Right renal cortex interstitium (tissue), 3 donors: ENCODE measurements at regions not wholly inside any gene's neighbourhood (a gene's known extent, or its start where the extent isn't known, plus 50 kb on each side); places are given as distances from the start of the nearest gene placed in this dataset.
A peak's percentile ranks its signal among the peaks of the same experiment; 100 is the strongest.

ENCODE experiments used
- DNase-seq, 3 donors: peaks; one replicate each; pipeline ENCODE4 v3.0.0-alpha.2; 2013; ENCODE audit warnings: low read depth in 3 of 3, low spot score in 2 of 3

GRCh38 chr22:22743128-22743760 lies 98.8 kb downstream of the GGTLC2 start:
- DNase-seq = no peak

GRCh38 chr22:22744412-22745224 lies 100.2 kb downstream of the GGTLC2 start:
- DNase-seq = no peak

GRCh38 chr22:22745225-22746060 lies 101.0 kb downstream of the GGTLC2 start:
- DNase-seq = no peak

- DNase-seq = no peak
Measured at GRCh38 chr22:22746061-22746962, 101.9 kb downstream of the GGTLC2 start.

GRCh38 chr22:22746963-22747933 lies 102.8 kb downstream of the GGTLC2 start:
- DNase-seq = no peak

- DNase-seq = no peak
Measured at GRCh38 chr22:22748297-22748743, 103.9 kb downstream of the GGTLC2 start.

GRCh38 chr22:22748756-22749155 lies 104.3 kb downstream of the GGTLC2 start:
- DNase-seq = no peak

DNA sequence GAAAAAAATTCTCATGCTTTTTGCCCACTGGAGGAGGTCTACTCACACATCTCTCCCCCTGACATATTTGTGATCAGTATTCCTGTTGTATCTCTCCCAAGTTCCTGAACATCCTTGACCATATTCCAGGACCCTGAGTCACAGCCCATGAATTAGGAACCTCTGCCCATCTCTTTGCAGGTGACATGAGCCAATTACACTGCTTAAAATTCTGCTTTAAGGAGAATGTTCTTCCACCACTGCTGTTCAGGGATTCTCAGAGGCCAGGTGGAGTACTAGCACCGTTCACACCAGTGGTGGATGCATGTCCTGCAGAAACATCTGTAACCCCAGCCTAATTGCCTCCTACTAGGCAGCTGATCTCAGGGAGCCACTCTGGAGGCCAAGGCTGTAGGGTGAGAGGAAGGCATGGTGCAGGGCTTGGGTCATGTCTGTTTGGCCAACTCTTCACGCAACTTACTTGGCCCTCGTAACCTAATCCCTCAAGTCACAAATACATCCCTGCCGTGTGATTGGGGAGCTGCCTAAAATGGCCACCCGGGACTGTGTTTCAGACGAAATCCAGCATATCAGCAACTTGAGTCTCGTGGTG lies 104.8 kb downstream of the GGTLC2 start:
- no peak for DNase-seq

GRCh38 chr22:22750335-22751042 lies 106.1 kb downstream of the GGTLC2 start:
- DNase-seq = no peak

GRCh38 chr22:22751043-22751603 lies 106.7 kb downstream of the GGTLC2 start:
- DNase-seq = no peak

GRCh38 chr22:22752199-22752555 lies 107.8 kb downstream of the GGTLC2 start:
- no peak for DNase-seq

- DNase-seq = no peak
Measured at GRCh38 chr22:22752556-22753477, 108.4 kb downstream of the GGTLC2 start.

DNA sequence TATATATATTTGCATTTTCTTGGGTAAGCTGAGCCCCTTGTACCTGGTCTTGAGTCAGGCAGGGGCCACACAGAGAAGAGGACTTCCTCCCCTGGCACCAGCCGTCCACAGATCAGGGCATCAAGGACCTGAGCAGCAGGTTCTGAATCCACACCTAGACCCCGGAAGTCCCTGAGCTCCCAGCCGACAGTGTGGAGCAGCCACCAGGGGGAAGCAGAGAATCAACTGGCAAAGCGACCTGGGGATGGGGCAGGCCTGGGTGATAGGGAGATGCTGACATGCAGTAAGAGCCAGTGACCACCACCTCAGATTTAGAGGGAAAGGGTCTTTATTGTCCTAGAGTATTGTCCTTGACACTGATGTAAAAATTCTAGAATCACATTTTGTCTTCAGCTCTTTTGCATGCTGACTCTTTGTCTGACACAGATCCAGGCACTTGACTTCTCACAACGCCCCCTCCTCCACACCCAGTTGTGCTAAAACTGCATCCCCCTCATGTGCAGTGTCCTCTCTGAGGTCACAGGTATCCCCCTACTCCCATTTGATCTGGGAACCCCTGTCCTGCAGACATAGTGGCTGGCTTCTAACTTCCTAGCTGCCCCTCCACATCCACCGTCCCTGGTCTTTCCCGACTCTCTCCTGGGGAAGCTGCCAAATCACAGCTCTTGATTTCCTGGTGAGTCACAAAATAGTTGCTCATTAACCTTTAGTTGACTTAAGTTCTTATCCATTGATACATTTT lies 109.3 kb downstream of the GGTLC2 start:
- peak in 1 of 3 donors; percentile 4 for DNase-seq

GRCh38 chr22:22754268-22754657 lies 109.8 kb downstream of the GGTLC2 start:
- DNase-seq = no peak

DNA sequence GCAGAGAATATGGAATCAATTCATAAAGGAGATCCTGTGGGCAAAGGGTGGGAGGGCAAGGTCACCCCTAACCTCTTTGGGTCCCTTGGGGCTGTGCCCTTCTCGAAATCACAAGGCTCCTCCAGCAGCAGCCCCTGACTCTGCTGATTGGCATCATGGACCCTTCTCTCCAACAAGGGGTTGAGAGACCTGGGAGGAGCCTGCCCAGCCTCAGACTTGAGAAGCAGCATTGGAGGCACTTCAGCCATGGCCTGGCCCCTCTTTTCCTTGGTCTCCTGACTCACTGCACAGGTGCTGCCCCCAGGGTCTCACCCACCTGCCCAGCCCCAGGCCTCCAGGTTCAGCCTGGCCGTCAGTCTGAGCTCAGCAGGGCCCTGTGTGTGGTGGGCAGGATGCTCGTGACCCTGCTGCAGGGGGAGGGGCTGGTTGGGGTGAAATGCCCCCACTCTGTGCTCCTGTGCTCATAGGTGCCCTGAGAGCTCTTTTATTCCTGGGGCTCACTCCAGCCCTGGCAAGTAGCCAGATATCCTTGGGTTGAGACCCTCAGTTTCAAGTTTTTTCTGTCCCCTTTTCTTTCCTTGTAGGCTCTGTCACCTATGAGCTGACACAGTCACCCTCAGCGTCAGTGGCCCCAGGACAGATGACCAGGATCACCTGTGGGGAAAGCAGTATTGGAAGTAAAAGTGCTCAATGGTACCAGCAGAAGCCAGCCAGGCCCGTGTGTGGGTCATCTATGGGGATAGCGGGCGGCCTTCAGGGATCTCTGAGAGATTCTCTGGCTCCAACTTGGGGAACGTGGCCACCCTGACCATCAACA lies 110.8 kb downstream of the GGTLC2 start:
- DNase-seq = no peak
